ENCODE measurements at regions not wholly inside any gene's neighbourhood (a gene's known extent, or its start where the extent isn't known, plus 50 kb on each side); places are given as distances from the start of the nearest gene placed in this dataset.

DNA sequence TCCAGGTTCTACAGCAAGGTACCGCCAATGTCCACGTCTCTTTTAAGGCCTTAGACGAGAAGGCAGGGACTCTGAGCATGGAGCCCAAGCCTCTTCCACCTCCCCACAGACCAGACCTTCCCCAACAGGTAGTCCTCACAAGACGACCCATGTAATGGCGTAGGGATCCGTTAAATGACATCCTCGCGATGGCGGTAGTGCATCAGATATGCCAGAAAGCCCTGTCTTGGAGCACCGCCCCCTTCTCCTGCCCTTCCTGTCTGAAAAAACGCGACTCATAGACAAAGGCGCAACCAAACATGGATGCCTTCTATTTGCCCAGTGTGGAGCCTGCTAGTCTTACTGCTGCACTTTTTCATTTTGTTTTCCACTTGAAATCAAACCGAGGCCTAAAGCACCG lies 185.4 kb downstream of the OR13H1 start (continued):
- TF ChIP-seq, protein P1, sequence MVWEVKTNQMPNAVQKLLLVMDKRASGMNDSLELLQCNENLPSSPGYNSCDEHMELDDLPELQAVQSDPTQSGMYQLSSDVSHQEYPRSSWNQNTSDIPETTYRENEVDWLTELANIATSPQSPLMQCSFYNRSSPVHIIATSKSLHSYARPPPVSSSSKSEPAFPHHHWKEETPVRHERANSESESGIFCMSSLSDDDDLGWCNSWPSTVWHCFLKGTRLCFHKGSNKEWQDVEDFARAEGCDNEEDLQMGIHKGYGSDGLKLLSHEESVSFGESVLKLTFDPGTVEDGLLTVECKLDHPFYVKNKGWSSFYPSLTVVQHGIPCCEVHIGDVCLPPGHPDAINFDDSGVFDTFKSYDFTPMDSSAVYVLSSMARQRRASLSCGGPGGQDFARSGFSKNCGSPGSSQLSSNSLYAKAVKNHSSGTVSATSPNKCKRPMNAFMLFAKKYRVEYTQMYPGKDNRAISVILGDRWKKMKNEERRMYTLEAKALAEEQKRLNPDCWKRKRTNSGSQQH (CRISPR knock-in tag; IDR thresholded peaks at IDR 0.05; ENCODE audit: low read depth), result no peak
- no peak for TF ChIP-seq GTF3A (CRISPR knock-in tag; conservative IDR thresholded peaks at IDR 0.05)
- TF ChIP-seq SALL2 (CRISPR knock-in tag; IDR thresholded peaks at IDR 0.05), result no peak
- TF ChIP-seq ZKSCAN8 (CRISPR knock-in tag; IDR thresholded peaks at IDR 0.05; ENCODE audit: borderline replicate concordance), result no peak
- TF ChIP-seq ZNF121 (CRISPR knock-in tag; IDR thresholded peaks at IDR 0.05), result no peak
- TF ChIP-seq, protein P2, sequence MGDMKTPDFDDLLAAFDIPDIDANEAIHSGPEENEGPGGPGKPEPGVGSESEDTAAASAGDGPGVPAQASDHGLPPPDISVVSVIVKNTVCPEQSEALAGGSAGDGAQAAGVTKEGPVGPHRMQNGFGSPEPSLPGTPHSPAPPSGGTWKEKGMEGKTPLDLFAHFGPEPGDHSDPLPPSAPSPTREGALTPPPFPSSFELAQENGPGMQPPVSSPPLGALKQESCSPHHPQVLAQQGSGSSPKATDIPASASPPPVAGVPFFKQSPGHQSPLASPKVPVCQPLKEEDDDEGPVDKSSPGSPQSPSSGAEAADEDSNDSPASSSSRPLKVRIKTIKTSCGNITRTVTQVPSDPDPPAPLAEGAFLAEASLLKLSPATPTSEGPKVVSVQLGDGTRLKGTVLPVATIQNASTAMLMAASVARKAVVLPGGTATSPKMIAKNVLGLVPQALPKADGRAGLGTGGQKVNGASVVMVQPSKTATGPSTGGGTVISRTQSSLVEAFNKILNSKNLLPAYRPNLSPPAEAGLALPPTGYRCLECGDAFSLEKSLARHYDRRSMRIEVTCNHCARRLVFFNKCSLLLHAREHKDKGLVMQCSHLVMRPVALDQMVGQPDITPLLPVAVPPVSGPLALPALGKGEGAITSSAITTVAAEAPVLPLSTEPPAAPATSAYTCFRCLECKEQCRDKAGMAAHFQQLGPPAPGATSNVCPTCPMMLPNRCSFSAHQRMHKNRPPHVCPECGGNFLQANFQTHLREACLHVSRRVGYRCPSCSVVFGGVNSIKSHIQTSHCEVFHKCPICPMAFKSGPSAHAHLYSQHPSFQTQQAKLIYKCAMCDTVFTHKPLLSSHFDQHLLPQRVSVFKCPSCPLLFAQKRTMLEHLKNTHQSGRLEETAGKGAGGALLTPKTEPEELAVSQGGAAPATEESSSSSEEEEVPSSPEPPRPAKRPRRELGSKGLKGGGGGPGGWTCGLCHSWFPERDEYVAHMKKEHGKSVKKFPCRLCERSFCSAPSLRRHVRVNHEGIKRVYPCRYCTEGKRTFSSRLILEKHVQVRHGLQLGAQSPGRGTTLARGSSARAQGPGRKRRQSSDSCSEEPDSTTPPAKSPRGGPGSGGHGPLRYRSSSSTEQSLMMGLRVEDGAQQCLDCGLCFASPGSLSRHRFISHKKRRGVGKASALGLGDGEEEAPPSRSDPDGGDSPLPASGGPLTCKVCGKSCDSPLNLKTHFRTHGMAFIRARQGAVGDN (CRISPR knock-in tag; IDR thresholded peaks at IDR 0.05), result no peak
- TF ChIP-seq, protein P3, sequence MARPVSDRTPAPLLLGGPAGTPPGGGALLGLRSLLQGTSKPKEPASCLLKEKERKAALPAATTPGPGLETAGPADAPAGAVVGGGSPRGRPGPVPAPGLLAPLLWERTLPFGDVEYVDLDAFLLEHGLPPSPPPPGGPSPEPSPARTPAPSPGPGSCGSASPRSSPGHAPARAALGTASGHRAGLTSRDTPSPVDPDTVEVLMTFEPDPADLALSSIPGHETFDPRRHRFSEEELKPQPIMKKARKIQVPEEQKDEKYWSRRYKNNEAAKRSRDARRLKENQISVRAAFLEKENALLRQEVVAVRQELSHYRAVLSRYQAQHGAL (CRISPR knock-in tag; IDR thresholded peaks at IDR 0.05; ENCODE audit: not compliant biosample characterization), result no peak
- no peak for TF ChIP-seq SPEN (CRISPR knock-in tag; IDR thresholded peaks at IDR 0.05; ENCODE audit: low read depth)
- TF ChIP-seq, protein P4, sequence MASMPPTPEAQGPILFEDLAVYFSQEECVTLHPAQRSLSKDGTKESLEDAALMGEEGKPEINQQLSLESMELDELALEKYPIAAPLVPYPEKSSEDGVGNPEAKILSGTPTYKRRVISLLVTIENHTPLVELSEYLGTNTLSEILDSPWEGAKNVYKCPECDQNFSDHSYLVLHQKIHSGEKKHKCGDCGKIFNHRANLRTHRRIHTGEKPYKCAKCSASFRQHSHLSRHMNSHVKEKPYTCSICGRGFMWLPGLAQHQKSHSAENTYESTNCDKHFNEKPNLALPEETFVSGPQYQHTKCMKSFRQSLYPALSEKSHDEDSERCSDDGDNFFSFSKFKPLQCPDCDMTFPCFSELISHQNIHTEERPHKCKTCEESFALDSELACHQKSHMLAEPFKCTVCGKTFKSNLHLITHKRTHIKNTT (CRISPR knock-in tag; IDR thresholded peaks at IDR 0.05), result no peak

All from HepG2 (cell line).